ENCODE measurements at regions not wholly inside any gene's neighbourhood (a gene's known extent, or its start where the extent isn't known, plus 50 kb on each side); places are given as distances from the start of the nearest gene placed in this dataset.
"Not testable (repeated sequence)": the region's sequence is repeated elsewhere in the genome, so short reads cannot be mapped to it uniquely, and the experiment has no call there.

DNA sequence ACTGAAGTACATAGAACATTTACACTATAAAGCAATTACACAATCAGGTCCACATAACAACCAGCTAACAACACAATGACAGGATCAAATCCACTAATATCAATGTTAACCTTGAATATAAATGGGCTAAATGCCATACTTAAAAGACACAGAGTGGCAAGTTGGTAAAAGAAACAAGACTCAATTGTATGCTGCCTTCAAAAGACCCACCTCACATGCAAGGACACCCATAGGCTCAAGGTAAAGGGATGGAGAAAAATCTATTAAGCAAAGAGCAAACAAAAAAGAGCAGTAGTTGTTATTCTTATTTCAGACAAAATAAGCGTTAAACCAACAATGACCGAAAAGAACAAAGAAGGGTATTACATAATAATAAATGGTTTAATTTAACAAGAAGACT is 183.3 kb downstream of the PYDC2 start:
- no peak for DNase-seq (ENCODE audit: low spot score)

DNA sequence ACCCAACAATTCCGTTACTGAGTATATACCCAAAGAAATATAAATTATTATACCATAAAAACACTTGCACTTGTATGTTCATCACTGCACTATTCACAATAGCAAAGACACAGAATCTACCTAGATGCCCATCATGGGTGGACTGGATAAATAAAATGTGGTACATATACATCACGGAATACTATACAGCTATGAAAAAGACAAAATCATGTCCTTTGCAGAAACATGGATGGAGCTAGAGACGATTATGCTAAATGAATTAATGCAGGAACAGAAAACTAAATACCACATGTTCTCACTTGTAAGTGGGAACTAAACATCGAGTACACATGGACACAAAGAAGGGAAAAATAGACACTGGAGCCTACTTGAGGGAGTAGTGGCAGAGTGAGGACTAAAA is 185.3 kb downstream of the PYDC2 start:
- DNase-seq (ENCODE audit: low spot score) = no peak

DNA sequence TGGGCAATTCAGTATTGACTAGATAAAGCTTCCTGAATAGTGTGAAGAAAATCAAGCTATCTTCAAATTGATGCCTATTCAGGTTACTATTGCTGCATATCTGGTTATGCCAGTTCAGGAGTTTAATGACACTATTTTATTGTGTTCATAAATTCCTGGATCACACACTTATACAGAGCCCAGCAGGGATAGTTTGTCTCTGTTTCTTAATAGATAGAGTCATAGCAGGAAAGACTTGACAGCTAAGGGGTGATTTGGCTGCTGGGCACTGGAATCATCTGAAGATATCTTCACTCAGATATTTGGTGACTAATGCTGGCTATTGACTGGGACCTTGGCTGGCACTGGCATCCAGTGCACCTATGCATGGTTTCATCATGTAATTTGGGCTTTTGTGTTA is 187.8 kb downstream of the PYDC2 start:
- DNase-seq (ENCODE audit: low spot score) = no peak

DNA sequence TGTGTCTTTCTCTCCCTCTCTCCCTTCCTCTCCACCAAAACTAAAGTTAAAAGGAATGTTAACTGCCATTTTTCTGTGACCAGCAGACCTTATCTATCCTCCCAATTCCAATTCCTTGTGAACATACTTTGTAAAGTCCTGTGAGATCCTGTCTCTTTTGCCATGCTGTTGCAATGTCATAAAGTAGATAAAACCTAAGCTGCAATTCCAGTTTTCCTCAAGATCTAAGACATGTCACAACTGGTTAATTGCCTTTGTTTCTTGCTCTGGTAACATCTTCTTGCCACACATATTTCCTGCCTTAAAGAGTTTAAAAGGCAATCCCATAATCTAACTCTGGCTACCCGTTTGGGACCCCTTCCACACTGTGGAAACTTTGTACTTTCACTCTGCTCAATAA is 188.7 kb downstream of the PYDC2 start:
- DNase-seq (ENCODE audit: low spot score) = no peak

DNA sequence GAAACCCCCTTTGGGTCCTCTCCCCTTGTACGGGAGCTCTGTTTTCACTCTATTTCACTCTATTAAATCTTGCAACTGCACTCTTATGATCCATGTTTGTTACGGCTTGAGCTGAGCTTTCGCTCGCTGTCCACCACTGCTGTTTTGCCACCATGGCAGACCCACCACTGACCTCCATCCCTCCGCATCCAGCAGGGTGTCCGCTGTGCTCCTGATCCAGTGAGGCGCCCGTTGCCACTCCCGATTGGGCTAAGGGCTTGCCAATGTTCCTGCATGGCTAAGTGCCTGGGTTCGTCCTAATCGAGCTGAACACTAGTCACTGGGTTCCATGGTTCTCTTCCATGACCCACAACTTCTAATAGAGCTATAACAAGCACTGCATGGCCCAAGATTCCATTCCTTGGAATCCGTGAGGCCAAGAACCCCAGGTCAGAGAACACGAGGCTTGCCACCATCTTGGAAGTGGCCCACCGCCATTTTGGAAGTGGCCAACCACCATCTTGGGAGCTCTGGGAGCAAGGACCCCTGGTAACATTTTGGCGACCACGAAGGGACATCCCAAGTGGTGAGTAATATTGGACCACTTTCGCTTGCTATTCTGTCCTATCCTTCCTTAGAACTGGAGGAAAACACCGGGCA is 197.9 kb downstream of the PYDC2 start:
- DNase-seq (ENCODE audit: low spot score) = not testable (repeated sequence)

DNA sequence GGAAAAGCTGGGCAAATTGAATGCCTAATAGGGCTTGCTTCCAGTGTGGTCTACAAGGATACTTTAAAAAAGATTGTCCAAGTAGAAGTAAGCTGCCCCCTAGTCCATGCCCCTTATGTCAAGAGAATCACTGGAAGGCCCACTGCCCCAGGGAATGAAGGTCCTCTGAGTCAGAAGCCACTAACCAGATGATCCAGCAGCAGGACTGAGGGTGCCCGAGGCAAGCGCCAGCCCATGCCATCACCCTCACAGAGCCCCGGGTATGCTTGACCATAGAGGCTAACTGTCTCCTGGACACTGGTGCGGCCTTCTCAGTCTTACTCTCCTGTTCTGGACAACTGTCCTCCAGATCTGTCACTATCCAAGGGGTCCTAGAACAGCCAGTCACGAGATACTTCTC is 201.2 kb downstream of the PYDC2 start:
- DNase-seq (ENCODE audit: low spot score) = not testable (repeated sequence)

DNA sequence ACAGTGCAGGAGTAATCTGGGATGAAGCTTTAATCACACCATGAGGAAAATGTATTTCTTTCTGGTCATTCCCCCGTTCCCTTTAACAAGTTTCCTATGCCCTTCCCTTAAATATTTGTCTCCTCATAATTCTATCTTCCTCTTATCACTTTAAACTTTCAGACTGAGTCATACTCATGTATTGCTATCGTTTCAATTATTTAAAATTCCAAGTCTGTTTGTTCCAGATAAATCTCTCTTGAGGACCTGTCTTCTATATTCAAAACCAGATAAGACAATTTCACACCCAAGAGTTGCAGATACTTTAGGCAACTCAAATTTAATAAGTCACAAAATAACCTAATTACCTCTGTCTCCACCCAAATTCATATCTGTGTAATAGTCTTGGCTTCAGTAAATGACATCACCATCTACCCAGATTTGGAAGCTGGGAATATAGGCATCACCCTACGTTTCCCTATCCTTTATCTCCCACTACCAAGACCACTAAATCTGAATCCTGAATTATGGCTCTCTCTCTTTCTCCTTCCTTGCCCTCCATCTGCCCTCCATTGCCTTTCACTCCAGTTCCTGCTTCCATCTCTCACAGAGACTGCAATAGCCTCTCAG is 220.1 kb downstream of the PYDC2 start:
- no peak for DNase-seq (ENCODE audit: low spot score)

DNA sequence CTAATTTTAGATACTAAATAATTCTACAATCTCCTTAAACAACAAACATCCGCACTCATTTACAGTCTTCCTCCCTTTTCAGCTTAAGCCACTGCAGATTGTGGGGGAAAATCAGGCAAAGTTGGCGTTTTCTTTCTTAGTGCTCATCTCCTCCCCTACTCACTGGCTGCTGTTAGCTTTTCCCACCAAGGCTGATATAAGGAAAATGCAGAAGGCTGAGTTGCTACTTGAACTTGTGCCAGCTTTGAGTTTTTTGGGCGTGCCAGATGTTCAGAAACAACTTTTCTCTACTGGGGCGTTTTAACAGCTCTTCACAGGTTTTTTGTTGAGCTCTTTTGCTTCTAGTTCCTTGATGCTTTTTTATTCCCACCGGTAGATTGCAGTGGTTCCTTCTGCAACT is 222.0 kb downstream of the PYDC2 start:
- no peak for DNase-seq (ENCODE audit: low spot score)

DNA sequence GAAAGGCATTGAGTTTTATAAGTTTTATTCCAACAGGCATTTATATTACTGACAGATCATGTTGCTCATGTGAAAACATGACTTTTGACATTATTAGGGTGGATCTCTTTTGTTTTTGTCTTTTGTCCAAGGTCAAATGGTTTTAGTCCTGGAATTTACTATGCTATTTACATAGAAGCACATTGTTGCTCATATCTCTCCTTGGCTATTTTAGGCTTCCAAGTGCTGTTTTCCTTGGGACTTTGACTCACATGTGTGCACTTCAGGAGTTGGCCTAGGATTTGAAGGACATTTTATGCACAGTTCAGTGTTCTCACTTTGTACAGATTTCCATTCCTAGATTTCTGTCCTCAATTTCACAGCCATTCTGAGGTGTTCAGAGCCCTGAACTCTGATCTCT is 225.7 kb downstream of the PYDC2 start:
- no peak for DNase-seq (ENCODE audit: low spot score)

DNA sequence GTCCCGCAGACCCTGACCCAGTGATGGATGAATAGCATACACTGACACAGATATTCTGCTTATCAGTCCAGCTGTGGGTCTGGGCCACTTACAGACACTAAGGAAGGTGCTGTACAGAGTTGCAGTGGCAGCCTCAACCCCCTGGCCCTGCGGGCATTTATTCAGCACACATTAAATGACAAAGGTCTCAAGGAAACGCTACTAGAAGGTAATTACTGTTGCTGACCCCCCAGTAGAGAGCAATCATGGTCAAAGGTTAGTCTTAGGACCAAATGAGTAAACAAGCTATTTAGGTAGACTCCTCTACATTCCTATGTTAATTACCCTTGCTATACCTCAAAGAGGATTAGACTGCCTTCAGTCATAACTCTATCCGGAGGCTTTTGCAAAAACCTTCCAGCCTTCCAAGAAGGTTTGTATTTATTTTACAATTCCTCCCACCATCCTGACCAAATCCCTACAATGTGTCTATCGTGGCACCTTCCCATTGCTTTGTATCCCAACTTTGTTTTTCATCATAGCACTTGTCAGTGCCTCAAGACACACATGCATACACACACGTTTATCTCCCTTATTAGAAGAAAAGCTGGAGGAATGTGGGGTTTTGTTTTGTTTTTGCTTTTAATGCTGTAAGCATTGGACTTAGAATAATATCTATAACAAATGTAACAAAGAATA is 227.9 kb downstream of the PYDC2 start:
- no peak for DNase-seq (ENCODE audit: low spot score)

DNA sequence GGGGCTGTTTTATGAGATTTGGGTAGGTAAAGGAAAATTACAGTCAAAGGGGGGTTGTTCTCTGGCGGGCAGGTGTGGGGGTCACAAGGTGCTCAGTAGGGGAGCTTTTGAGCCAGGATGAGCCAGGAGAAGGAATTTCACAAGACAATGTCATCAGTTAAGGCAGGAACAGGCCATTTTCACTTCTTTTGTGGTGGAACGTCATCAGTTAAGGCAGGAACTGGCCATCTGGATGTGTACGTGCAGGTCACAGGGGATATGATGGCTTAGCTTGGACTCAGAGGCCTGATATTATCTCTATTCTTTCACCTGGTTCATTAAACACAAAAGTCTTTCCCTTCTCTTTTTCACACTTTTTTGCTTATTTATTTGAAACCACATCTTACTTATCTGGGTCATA is 230.2 kb downstream of the PYDC2 start:
- DNase-seq (ENCODE audit: low spot score) = not testable (repeated sequence)

DNA sequence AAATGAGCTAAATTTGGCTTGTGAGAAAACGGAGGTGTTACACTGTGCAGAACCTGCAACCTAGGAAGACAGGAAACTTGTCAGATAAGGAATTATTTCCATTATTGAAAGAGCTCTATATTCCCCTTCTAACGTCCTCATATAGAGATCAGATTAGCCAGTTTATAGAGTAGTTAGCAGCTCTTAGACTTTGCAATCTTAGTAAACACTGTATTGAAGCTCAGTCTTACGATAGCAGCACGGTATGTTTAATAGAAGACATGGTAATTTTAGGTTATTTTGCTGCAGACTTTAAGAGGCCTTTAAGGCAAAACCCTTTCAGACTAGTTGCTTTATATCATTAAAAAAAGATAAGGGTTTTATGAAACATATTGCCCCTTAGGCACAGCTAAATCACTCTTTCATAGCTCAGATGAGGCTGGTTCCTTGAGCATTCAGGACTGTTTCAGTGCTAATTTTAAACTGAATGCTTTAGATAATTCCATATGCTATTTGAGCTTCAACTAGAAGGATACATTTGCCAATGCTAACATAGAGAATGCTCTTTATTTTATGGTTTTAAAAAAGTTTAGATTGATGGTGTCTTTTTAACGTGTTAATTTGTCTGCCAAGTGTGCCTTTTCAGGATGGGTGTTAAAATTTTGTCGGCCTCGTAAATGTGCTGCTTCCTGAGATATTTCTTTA is 234.3 kb downstream of the PYDC2 start:
- DNase-seq (ENCODE audit: low spot score) = no peak

DNA sequence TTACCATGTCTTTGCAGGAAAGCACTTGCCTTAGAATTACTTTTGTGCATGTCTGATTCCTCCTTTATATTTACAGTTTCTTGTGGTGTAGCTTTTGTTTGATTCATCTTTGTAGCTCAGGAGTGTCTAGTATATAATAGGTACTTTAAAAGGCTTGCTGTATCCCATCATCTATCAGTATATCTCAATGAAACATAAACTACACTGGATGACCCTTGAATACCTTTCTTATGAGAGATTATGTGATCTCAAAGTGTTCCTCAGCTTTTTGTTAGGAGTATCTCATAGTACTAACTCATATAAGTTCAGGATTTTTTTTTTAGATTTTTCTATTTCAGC is 234.8 kb downstream of the PYDC2 start:
- DNase-seq (ENCODE audit: low spot score) = no peak

DNA sequence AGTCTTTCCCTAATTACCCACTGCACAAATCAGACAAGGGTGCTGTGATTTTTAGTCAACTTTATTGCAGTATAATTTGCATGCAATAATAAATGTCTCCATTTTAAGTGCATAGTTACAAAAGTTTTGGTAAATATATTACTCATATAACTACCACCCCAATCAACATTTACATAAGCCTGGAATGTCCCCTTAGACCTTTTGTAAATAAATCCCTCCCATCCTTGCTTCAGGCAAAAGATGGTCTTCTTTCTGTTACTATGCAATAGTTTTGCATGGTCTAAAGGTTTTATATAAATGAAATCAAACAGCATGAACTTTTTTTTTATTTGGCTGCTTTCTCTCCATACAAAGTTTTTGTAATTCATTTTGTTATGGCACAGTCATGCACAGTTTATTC is 235.4 kb downstream of the PYDC2 start:
- DNase-seq (ENCODE audit: low spot score) = no peak

DNA sequence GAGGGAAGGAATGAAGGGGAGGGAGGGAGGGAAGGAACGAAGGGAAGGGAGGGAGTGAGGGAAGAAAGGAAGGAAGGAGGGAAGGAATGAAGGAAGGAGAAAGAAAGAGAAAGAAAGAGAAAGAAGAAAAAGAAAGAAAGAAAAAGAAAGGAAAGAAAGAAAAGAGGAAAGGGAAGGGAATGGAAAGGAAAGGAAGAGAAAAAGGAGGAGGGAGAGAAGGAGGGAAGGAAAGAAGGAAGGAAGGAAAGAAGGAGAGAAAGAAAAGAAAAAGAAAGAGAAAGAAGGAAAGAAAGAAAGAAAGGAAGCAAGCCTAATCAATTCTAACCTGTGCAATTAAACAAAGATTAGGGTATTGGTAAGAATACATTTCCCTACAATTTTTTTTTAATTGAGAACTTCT is 238.6 kb downstream of the PYDC2 start:
- no peak for DNase-seq (ENCODE audit: low spot score)

DNA sequence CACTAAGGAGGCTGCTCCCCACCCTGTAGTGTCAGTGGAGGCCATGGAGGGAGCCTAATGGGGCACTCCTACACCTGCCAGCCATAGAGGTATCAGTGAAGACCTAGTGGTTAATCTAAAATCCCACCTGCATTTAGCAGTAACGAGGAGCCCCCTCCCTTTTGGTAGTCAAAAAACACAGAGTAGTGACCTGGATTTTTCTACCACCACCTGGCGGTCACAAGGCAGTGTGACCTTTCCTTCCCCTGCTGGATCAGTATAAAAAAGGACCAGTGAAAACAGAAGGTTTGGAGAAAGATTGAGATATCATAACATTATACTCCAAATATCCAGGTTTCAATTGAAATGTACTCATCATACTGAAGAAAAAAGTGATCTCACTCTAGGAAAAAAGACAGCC is 241.2 kb downstream of the PYDC2 start:
- no peak for DNase-seq (ENCODE audit: low spot score)

DNA sequence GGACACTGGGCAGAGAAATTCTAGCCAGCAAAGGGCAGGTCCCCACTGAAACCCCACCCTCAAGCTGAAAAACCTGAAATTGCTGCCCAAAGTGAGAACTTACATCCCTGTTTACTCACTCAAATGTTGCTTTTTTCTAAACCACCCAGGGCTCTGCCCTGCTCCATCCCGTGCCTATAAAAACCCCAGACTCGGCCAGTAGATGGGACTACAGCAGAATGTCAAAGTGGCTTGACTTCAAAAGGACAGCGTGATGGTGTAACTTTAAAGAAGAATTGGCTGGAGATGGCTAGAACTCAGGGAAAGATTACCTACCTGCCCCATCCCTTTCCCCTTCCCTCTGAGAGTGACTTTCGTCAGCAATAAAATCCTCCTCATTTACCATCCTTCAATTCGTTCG is 246.9 kb downstream of the PYDC2 start:
- DNase-seq (ENCODE audit: low spot score) = no peak

DNA sequence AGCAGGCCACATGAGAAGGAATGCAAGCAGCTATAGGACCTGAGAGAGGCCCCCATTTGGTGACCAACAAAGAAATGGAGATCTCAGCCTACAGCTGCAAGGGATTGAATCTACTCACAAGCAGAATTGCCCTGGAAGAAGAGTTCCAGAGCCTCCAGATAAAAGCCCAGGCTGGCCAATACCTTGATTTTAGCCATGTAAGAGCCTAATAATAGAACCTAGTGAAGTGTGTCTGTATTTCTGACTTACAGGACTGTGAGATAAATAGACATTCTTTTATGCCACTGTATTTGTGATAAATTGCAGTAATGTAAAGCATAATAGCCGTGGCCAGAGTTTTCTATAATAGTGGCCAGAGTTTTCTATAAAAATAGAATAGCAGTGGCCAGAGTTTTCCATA is 254.6 kb downstream of the PYDC2 start:
- no peak for DNase-seq (ENCODE audit: low spot score)

DNA sequence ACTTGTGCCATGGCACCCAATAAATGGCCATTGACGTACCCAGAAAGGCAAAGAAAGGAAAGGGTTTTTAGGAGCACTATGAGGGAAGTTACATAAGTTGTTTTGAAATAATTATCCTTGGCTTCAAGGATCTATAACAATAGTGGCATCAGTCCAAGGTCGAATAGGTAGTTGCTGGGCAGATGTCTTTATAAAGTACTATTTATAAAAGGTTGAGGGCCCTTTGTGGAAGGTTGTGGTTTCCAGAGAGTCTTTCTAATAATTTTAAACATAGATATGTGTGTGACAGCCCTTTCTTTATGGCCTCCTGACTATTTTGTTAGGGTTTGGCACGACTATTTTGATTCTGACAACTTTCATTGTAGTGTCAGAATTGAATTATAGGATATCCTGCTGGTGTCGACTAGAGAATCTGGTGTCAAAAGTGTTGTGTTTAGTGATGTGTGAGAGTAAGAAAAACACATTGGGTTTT is 260.5 kb downstream of the PYDC2 start:
- DNase-seq (ENCODE audit: low spot score) = no peak

DNA sequence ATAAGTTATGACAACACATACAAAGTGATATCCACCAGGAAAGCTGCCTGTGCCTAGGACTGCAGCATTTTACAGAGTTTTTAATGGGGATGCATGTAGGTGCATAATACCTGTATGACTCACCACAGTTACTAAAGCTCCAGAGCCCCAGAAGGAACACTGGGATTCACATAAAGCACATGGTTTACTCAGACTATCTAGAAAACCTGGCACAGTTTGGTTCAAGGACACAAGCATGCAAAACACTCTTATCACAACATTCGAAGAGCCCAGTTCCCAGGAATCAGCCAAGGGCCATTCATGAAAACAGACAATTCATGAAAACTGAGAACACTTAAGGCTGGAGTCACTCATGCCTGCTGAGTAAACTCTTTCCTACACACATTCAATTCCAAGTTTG is 261.0 kb downstream of the PYDC2 start:
- no peak for DNase-seq (ENCODE audit: low spot score)

DNA sequence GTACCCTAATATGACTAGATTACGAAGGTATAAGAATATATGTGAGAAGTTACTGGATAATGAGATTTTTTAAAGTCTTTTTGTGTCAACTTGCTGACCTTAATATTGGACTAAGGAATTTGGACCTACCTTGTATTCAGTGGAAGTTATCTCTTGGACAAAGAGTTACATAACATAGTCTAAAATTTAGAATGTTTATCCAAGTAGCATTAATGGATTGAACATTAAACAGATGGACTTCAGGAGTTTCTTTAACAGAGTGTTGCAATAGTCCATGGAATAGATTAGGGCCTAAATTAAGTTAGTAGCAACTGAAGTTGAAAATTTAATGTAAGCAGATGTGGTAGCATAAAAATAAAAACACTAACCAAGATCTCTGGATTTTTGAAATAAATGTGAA is 266.4 kb downstream of the PYDC2 start:
- no peak for DNase-seq (ENCODE audit: low spot score)

DNA sequence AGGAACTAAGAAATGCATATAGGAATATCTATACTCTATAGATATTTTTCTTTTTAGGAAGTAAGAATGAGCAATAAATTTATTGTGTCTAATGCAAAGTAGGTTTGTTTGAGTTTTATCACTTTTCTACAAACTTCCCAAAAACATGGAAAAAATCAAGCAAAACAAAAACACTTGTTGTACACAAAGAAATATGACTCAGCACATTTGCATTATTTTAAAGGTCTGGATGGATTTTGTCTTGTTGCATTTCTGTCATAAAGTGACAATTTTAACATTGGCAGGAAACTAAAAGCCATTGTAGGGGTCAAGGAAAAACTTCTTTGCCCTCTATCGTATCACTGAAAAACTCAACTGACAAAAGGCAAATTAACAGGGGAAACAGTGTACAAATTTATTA is 267.2 kb downstream of the PYDC2 start:
- DNase-seq (ENCODE audit: low spot score) = no peak

DNA sequence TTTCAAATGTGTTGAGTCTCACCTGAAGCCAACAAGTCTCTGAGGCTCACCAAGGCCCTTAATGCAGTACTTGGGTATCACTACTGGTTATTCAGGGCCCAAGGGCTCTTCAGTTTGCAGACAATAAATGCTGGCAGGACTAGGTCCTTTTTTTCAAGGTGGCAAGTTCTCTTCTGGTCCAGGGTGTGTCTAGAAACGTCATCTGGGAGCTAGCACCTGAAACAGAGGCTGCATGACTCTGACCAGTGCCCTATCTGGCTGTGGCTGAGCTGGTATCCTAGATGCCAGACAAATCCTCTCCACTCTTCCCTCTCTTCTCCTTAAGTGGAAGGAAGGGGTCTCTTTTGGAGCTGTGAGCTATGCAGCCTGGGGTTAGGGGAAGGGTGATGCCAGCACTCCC is 276.8 kb downstream of the PYDC2 start:
- no peak for DNase-seq (ENCODE audit: low spot score)
